B cell (primary cell): ENCODE measurements at regions not wholly inside any gene's neighbourhood (a gene's known extent, or its start where the extent isn't known, plus 50 kb on each side); places are given as distances from the start of the nearest gene placed in this dataset.

Experiments
- ATAC-seq: fragments of 200-7000 bp; cut with Tn5 transposase; one replicate; pipeline ENCODE4 v1.10.0; 2021; ENCODE audit warnings: low read depth, mild to moderate bottlenecking, moderate number of reproducible peaks, moderate library complexity
- CTCF ChIA-PET: fragments of 350-600 bp; sonication (Branson Sonifier 250); formaldehyde crosslinking; loops from one replicate; lab custom pipeline; 2021; ENCODE audit warnings: antibody characterized with exemption, inconsistent platforms; lab: Charles Lee
- POLR2A ChIA-PET: fragments of 350-600 bp; sonication (Branson Sonifier 250); formaldehyde crosslinking; loops from one replicate; lab custom pipeline; 2021; ENCODE audit warnings: antibody characterized with exemption; lab: Charles Lee
- DNase-seq: peaks from one replicate; pipeline ENCODE4 v3.0.0; 2013
- H2AFZ ChIP-seq: 2 replicates; pipeline ENCODE4 v1.6.1; 2012; ENCODE audit warnings: mild to moderate bottlenecking, low read depth, low read length; ENCODE audit not compliant: insufficient read depth, poor library complexity, severe bottlenecking
- H3K27ac ChIP-seq, 2 donors: 1 replicate in 1 of 2; 2 replicates in 1 of 2; pipeline ENCODE4 v1.5.1; 2012 to 2013; ENCODE audit warnings: low read length in 2 of 2, mild to moderate bottlenecking in 2 of 2, moderate library complexity in 1 of 2
- H3K27me3 ChIP-seq, 4 experiments: fragments of 200-600 bp in 1 of 4; sonication (generic) in 1 of 4; replicated peaks in 1 of 4; 1 replicate in 2 of 4; 2 replicates in 2 of 4; pipeline versions ENCODE4 v1.6.1 to v1.7.0; 2013 to 2016; ENCODE audit warnings: low read length in 3 of 4, mild to moderate bottlenecking in 2 of 4, mixed read lengths in 1 of 4, moderate library complexity in 1 of 4; ENCODE audit not compliant: insufficient read depth in 4 of 4, control insufficient read depth in 3 of 4; ENCODE audit errors: control extremely low read depth in 1 of 4
- H3K36me3 ChIP-seq, 2 experiments: replicated peaks in 1 of 2; 1 replicate in 1 of 2; 2 replicates in 1 of 2; pipeline versions ENCODE4 v1.6.1 to v1.7.1; 2013; ENCODE audit warnings: low read length in 1 of 2; ENCODE audit not compliant: insufficient read depth in 2 of 2, control insufficient read depth in 1 of 2; ENCODE audit errors: control extremely low read depth in 1 of 2, extremely low read depth in 1 of 2
- H3K4me1 ChIP-seq, 2 donors: fragments of 200-600 bp in 1 of 2; sonication (generic) in 1 of 2; 1 replicate in 1 of 2; 2 replicates in 1 of 2; pipeline versions ENCODE4 v1.5.1 to v1.6.1; 2013 to 2017; ENCODE audit warnings: low read length in 2 of 2; ENCODE audit not compliant: control insufficient read depth in 2 of 2, insufficient read depth in 2 of 2
- H3K4me2 ChIP-seq: replicated peaks from 2 replicates; pipeline ENCODE3; 2012; ENCODE audit warnings: mild to moderate bottlenecking, low read depth, low read length; ENCODE audit not compliant: poor library complexity, severe bottlenecking
- H3K4me3 ChIP-seq, 5 experiments: fragments of 200-600 bp in 1 of 5; sonication (generic) in 1 of 5; 1 replicate in 3 of 5; 2 replicates in 2 of 5; pipeline versions ENCODE4 v1.5.1 to v1.7.0; 2011 to 2016; ENCODE audit warnings: low read length in 4 of 5, mild to moderate bottlenecking in 4 of 5, low read depth in 2 of 5, control low read depth in 1 of 5, moderate library complexity in 1 of 5; ENCODE audit not compliant: insufficient read depth in 1 of 5; ENCODE audit errors: control extremely low read depth in 1 of 5, extremely low read depth in 1 of 5
- H3K79me2 ChIP-seq: fragments of 200-600 bp; sonication (generic); one replicate; pipeline ENCODE4 v1.6.0; 2016; ENCODE audit warnings: low read length; ENCODE audit not compliant: control insufficient read depth, insufficient read depth
- H3K9ac ChIP-seq: fragments of 200-600 bp; sonication (generic); 2 replicates; pipeline ENCODE4 v1.6.1; 2017; ENCODE audit warnings: mild to moderate bottlenecking, low read length, moderate library complexity
- H3K9me3 ChIP-seq, 3 donors: one replicate each; pipeline versions ENCODE4 v1.6.1 to v1.7.1; 2013; ENCODE audit warnings: low read length in 2 of 3; ENCODE audit not compliant: control insufficient read depth in 2 of 3, insufficient read depth in 1 of 3; ENCODE audit errors: control extremely low read depth in 1 of 3
- H4K20me1 ChIP-seq: 2 replicates; pipeline ENCODE4 v1.6.0; 2012; ENCODE audit warnings: mild to moderate bottlenecking, low read length; ENCODE audit not compliant: insufficient read depth, control insufficient read depth, poor library complexity, severe bottlenecking
- H3K27ac Mint-ChIP-seq: one replicate; pipeline ENCODE4 v1.8.0; 2021; ENCODE audit warnings: mixed read lengths
- H3K27me3 Mint-ChIP-seq: one replicate; pipeline ENCODE4 v1.8.0; 2021; ENCODE audit warnings: mixed read lengths
- H3K4me1 Mint-ChIP-seq: one replicate; pipeline ENCODE4 v1.8.0; 2021; ENCODE audit warnings: mixed read lengths
- H3K4me3 Mint-ChIP-seq: one replicate; pipeline ENCODE4 v1.8.0; 2021; ENCODE audit warnings: mixed read lengths
- H3K9me3 Mint-ChIP-seq: one replicate; pipeline ENCODE4 v1.8.0; 2022; ENCODE audit warnings: mixed read lengths; ENCODE audit not compliant: insufficient read depth
- EZH2 ChIP-seq: IDR thresholded peaks from 2 replicates; pipeline ENCODE4 v1.6.1; 2012; ENCODE audit warnings: borderline replicate concordance, low read depth, mild to moderate bottlenecking, moderate library complexity, low read length; ENCODE audit not compliant: insufficient read depth, poor library complexity, severe bottlenecking
- WGBS: methylation state at CpG from one replicate; pipeline ENCODE4 v1.1.5; 2013; ENCODE audit warnings: missing lambda C conversion rate; ENCODE audit not compliant: insufficient coverage; 5-methylcytosine and 5-hydroxymethylcytosine counted together
- intact Hi-C: fragments of 100-400 bp; cut with micrococcal nuclease; formaldehyde crosslinking; loops from one replicate; pipeline ENCODE4 v1.10.0; 2022
- TF ChIP-seq, protein P1 (sequence below): fragments of 200-600 bp; IDR thresholded peaks from one replicate; pipeline ENCODE4 v1.8.0; 2022; ENCODE audit warnings: antibody characterized with exemption, mild to moderate bottlenecking

DNA sequence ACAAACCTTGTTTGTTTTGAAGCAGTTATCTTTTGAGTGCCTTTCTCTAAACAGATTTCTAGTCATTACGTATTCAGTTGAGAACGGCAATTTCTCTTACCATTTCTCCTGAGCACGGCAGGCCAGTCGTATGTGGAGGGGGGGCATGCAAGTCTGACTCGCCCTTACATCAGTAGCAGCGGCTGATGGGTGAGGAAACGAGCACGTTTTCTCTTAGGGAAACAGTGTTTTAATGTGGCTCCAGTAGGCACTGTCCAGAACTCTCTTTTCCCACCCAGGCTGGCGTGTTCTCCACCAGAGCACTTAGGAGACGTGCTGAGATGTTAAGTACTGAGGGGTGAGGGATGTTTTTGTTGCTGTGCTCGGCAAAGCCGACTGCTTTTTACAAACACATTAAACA is 240.5 kb downstream of the STIM2 start:
- intact Hi-C loops: no loop called here
- no peaks in the 10 kb centered on the region for H3K9me3 ChIP-seq
- no peak for ATAC-seq
- H3K27me3 ChIP-seq: peaks cover 0 to 2% (median 0%) of the 10 kb centered on the region in 4 experiments
- H3K9me3 Mint-ChIP-seq: no peaks in the 10 kb centered on the region
- H3K79me2 ChIP-seq: no peaks in the 10 kb centered on the region
- H3K27me3 Mint-ChIP-seq: peaks cover 16% of the 10 kb centered on the region
- ChIA-PET CTCF (no interaction called here), POLR2A (no interaction called here)
- H3K27ac ChIP-seq: no peak overlapping the region
- no peak for TF ChIP-seq EZH2
- TF ChIP-seq, protein P1, sequence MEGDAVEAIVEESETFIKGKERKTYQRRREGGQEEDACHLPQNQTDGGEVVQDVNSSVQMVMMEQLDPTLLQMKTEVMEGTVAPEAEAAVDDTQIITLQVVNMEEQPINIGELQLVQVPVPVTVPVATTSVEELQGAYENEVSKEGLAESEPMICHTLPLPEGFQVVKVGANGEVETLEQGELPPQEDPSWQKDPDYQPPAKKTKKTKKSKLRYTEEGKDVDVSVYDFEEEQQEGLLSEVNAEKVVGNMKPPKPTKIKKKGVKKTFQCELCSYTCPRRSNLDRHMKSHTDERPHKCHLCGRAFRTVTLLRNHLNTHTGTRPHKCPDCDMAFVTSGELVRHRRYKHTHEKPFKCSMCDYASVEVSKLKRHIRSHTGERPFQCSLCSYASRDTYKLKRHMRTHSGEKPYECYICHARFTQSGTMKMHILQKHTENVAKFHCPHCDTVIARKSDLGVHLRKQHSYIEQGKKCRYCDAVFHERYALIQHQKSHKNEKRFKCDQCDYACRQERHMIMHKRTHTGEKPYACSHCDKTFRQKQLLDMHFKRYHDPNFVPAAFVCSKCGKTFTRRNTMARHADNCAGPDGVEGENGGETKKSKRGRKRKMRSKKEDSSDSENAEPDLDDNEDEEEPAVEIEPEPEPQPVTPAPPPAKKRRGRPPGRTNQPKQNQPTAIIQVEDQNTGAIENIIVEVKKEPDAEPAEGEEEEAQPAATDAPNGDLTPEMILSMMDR: no peak
- H3K4me2 ChIP-seq: no peak overlapping the region
- 92% methylated on average over 4 of the region's 12 CpGs for WGBS
- no peak overlapping the region for H3K9ac ChIP-seq
- no peaks in the 10 kb centered on the region for H3K4me1 ChIP-seq
- H2AFZ ChIP-seq: no peak overlapping the region
- no peaks in the 10 kb centered on the region for H4K20me1 ChIP-seq
- no peak overlapping the region for H3K4me3 ChIP-seq
- H3K27ac Mint-ChIP-seq: no peak overlapping the region
- no peak overlapping the region for H3K4me3 Mint-ChIP-seq
- H3K4me1 Mint-ChIP-seq: no peaks in the 10 kb centered on the region
- no peaks in the 10 kb centered on the region for H3K36me3 ChIP-seq
- DNase-seq: no peak

DNA sequence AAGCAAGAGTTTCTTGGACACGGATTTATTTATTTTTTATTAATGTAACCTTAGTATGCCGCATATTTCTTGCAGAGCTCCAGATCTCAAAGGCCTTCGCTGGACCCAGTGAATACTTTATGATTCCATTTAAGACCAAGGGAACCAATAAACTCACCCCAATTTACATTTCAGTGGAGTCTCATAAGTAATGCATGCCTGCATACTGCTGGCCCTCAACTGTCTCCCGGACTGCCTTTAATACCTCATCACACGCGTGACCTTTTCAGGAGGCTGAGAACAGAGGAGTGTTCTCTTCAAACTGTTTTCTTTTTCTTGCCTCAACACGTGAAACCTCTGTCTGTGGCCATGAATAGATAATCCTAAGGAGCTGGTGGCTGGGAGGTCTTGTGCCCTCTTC is 240.9 kb downstream of the STIM2 start:
- H3K27me3 ChIP-seq: peaks cover 0 to 2% (median 0%) of the 10 kb centered on the region in 4 experiments
- no peak overlapping the region for H2AFZ ChIP-seq
- no peak overlapping the region for H3K27ac ChIP-seq
- no peaks in the 10 kb centered on the region for H4K20me1 ChIP-seq
- H3K4me2 ChIP-seq: no peak overlapping the region
- ChIA-PET POLR2A (no interaction called here), CTCF (no interaction called here)
- DNase-seq (no peak), ATAC-seq (no peak)
- TF ChIP-seq, protein P1: no peak
- TF ChIP-seq EZH2: no peak
- no peak overlapping the region for H3K9ac ChIP-seq
- Mint-ChIP-seq H3K4me1 (no peaks in the 10 kb centered on the region), H3K27me3 (peaks cover 18% of the 10 kb centered on the region), H3K27ac (no peak overlapping the region), H3K4me3 (no peak overlapping the region), H3K9me3 (no peaks in the 10 kb centered on the region)
- no peaks in the 10 kb centered on the region for H3K9me3 ChIP-seq
- no peak overlapping the region for H3K4me3 ChIP-seq
- WGBS: 100% methylated on average over 2 of the region's 7 CpGs
- H3K36me3 ChIP-seq: no peaks in the 10 kb centered on the region
- no peaks in the 10 kb centered on the region for H3K4me1 ChIP-seq
- intact Hi-C loops: no loop called here
- no peaks in the 10 kb centered on the region for H3K79me2 ChIP-seq
